H9 (cell line): ENCODE measurements at regions not wholly inside any gene's neighbourhood (a gene's known extent, or its start where the extent isn't known, plus 50 kb on each side); places are given as distances from the start of the nearest gene placed in this dataset.

Experiments
- DNase-seq: peaks from one replicate; pipeline ENCODE4 v3.0.0-alpha.2; 2017
- H2AFZ ChIP-seq: one replicate; pipeline ENCODE4 v1.6.1; 2013; ENCODE audit warnings: mild to moderate bottlenecking, low read length, control low read depth, moderate library complexity
- H2AK5ac ChIP-seq: 2 replicates; pipeline ENCODE4 v1.6.1; 2013; ENCODE audit warnings: low read length, control low read depth, mixed read lengths; ENCODE audit not compliant: insufficient read length
- H2BK120ac ChIP-seq: one replicate; pipeline ENCODE4 v1.6.1; 2013; ENCODE audit warnings: low read depth, mild to moderate bottlenecking, low read length, control low read depth, inconsistent platforms; ENCODE audit not compliant: poor library complexity, severe bottlenecking
- H2BK12ac ChIP-seq: 2 replicates; pipeline ENCODE4 v1.6.1; 2013; ENCODE audit warnings: low read length, control low read depth, mixed read lengths, low read depth; ENCODE audit not compliant: insufficient read length
- H2BK15ac ChIP-seq: 2 replicates; pipeline ENCODE4 v1.6.1; 2013; ENCODE audit warnings: low read depth, low read length, control low read depth
- H2BK20ac ChIP-seq: one replicate; pipeline ENCODE4 v1.6.1; 2013; ENCODE audit warnings: low read depth, mild to moderate bottlenecking, low read length, control low read depth, inconsistent platforms; ENCODE audit not compliant: poor library complexity, severe bottlenecking
- H2BK5ac ChIP-seq: 2 replicates; pipeline ENCODE4 v1.6.1; 2013; ENCODE audit warnings: low read length, control low read depth, mixed read lengths; ENCODE audit not compliant: insufficient read length
- H3K14ac ChIP-seq: 2 replicates; pipeline ENCODE4 v1.6.1; 2013; ENCODE audit warnings: low read length, control low read depth; ENCODE audit not compliant: insufficient read depth
- H3K18ac ChIP-seq: 2 replicates; pipeline ENCODE4 v1.6.1; 2013; ENCODE audit warnings: low read depth, mild to moderate bottlenecking, mixed read lengths, low read length, control low read depth; ENCODE audit not compliant: insufficient read length
- H3K23ac ChIP-seq: 2 replicates; pipeline ENCODE4 v1.6.1; 2013; ENCODE audit warnings: low read length, control low read depth, mixed read lengths, low read depth; ENCODE audit not compliant: insufficient read length
- H3K23me2 ChIP-seq: 2 replicates; pipeline ENCODE4 v1.6.1; 2013; ENCODE audit warnings: low read depth, mild to moderate bottlenecking, mixed read lengths, low read length, control low read depth; ENCODE audit not compliant: insufficient read length, poor library complexity, severe bottlenecking
- H3K27ac ChIP-seq: 2 replicates; pipeline ENCODE4 v1.5.1; 2013; ENCODE audit warnings: low read length, control low read depth, mixed read lengths, low read depth; ENCODE audit not compliant: insufficient read length
- H3K27me3 ChIP-seq: 2 replicates; pipeline ENCODE4 v1.6.1; 2013; ENCODE audit warnings: low read length, control low read depth, inconsistent platforms; ENCODE audit not compliant: insufficient read depth
- H3K4ac ChIP-seq: 2 replicates; pipeline ENCODE4 v1.6.1; 2013; ENCODE audit warnings: low read depth, mild to moderate bottlenecking, control low read depth, inconsistent platforms, low read length, moderate library complexity
- H3K4me1 ChIP-seq: 2 replicates; pipeline ENCODE4 v1.6.1; 2013; ENCODE audit warnings: low read length, control low read depth, inconsistent platforms; ENCODE audit not compliant: insufficient read depth
- H3K4me2 ChIP-seq: 2 replicates; pipeline ENCODE4 v1.6.1; 2013; ENCODE audit warnings: low read length, control low read depth, mixed read lengths; ENCODE audit not compliant: insufficient read length, insufficient read depth
- H3K56ac ChIP-seq: 2 replicates; pipeline ENCODE4 v1.6.1; 2013; ENCODE audit warnings: low read depth, mild to moderate bottlenecking, mixed read lengths, low read length, control low read depth; ENCODE audit not compliant: insufficient read length
- H3K79me1 ChIP-seq: 2 replicates; pipeline ENCODE4 v1.6.1; 2013; ENCODE audit warnings: low read depth, mild to moderate bottlenecking, moderate library complexity, low read length, control low read depth, inconsistent platforms; ENCODE audit not compliant: insufficient read depth, poor library complexity, severe bottlenecking
- H3K79me2 ChIP-seq: 2 replicates; pipeline ENCODE4 v1.6.1; 2013; ENCODE audit warnings: low read length, control low read depth, inconsistent platforms; ENCODE audit not compliant: insufficient read depth
- H3K9ac ChIP-seq: 2 replicates; pipeline ENCODE4 v1.6.1; 2013; ENCODE audit warnings: low read length, control low read depth, mixed read lengths; ENCODE audit not compliant: insufficient read length; ENCODE audit errors: extremely low read depth
- H3K9me3 ChIP-seq: one replicate; pipeline ENCODE4 v1.6.1; 2013; ENCODE audit warnings: low read depth, low read length, inconsistent platforms; ENCODE audit not compliant: control insufficient read depth
- H3T11ph ChIP-seq: one replicate; pipeline ENCODE4 v1.6.1; 2013; ENCODE audit warnings: mild to moderate bottlenecking, low read length, control low read depth, inconsistent platforms
- H4K20me1 ChIP-seq: one replicate; pipeline ENCODE4 v1.6.1; 2013; ENCODE audit not compliant: control insufficient read depth, insufficient read length, insufficient read depth
- H4K5ac ChIP-seq: 2 replicates; pipeline ENCODE4 v1.6.1; 2013; ENCODE audit warnings: low read depth, mild to moderate bottlenecking, mixed read lengths, low read length, control low read depth; ENCODE audit not compliant: insufficient read length
- H4K8ac ChIP-seq: replicated peaks from 2 replicates; pipeline ENCODE4 v1.6.1; 2013; ENCODE audit warnings: low read length, control low read depth, mixed read lengths, low read depth; ENCODE audit not compliant: insufficient read length
- H4K91ac ChIP-seq: 2 replicates; pipeline ENCODE4 v1.6.1; 2013; ENCODE audit warnings: low read depth, mild to moderate bottlenecking, moderate library complexity, mixed read lengths, low read length, control low read depth; ENCODE audit not compliant: insufficient read length
- H3K27ac Mint-ChIP-seq, 3 experiments: 2 replicates in 2 of 3; 3 replicates in 1 of 3; pipeline ENCODE4 v1.8.0; 2020 to 2021; ENCODE audit warnings: mixed read lengths in 3 of 3, mild to moderate bottlenecking in 1 of 3, moderate library complexity in 1 of 3
- H3K27me3 Mint-ChIP-seq: 2 replicates; pipeline ENCODE4 v1.8.0; 2021; ENCODE audit warnings: low read depth, mild to moderate bottlenecking, moderate library complexity, mixed read lengths
- H3K36me3 Mint-ChIP-seq, 3 experiments: 2 replicates in 2 of 3; 3 replicates in 1 of 3; pipeline ENCODE4 v1.8.0; 2020 to 2021; ENCODE audit warnings: low read depth in 3 of 3, mixed read lengths in 3 of 3; ENCODE audit not compliant: insufficient read depth in 1 of 3
- H3K4me1 Mint-ChIP-seq, 2 experiments: 2 replicates each; pipeline ENCODE4 v1.8.0; 2020; ENCODE audit warnings: mixed read lengths in 2 of 2
- H3K4me3 Mint-ChIP-seq, 2 experiments: 2 replicates in 1 of 2; 3 replicates in 1 of 2; pipeline ENCODE4 v1.8.0; 2020 to 2021; ENCODE audit warnings: mild to moderate bottlenecking in 2 of 2, mixed read lengths in 2 of 2, moderate library complexity in 1 of 2
- H3K9me3 Mint-ChIP-seq, 2 experiments: 2 replicates in 1 of 2; 3 replicates in 1 of 2; pipeline ENCODE4 v1.8.0; 2020; ENCODE audit warnings: mild to moderate bottlenecking in 2 of 2, mixed read lengths in 2 of 2, moderate library complexity in 1 of 2
- CTCF ChIP-seq: fragments of 200-600 bp; sonication (generic); conservative IDR thresholded peaks from 3 replicates; pipeline ENCODE4 v1.8.0; 2021; ENCODE audit warnings: antibody characterized with exemption, mild to moderate bottlenecking
- WGBS: extraction: QIAGEN DNeasy Blood & Tissue Kit; methylation state at CpG from one replicate; pipeline ENCODE4 v1.1.7; 2013; ENCODE audit warnings: missing lambda C conversion rate, low lambda C conversion rate, mixed read lengths; ENCODE audit not compliant: insufficient read length; ENCODE audit errors: extremely low coverage; 5-methylcytosine and 5-hydroxymethylcytosine counted together

- Histone ChIP-seq H3K4me2 (no peak overlapping the region), H3K23me2 (no peaks in the 10 kb centered on the region), H3K4me1 (no peaks in the 10 kb centered on the region), H3K56ac (no peak overlapping the region), H3K14ac (no peak overlapping the region), H3K9ac (no peak overlapping the region), H3K79me2 (no peaks in the 10 kb centered on the region), H3K9me3 (no peaks in the 10 kb centered on the region), H4K20me1 (no peaks in the 10 kb centered on the region), H2BK5ac (no peak overlapping the region), H2AFZ (no peak overlapping the region), H2AK5ac (no peak overlapping the region), H3K27me3 (no peaks in the 10 kb centered on the region), H4K5ac (no peak overlapping the region), H3K18ac (no peak overlapping the region), H3K79me1 (no peaks in the 10 kb centered on the region), H2BK15ac (no peak overlapping the region), H3K27ac (no peak overlapping the region), H3K23ac (no peak overlapping the region), H2BK120ac (no peak overlapping the region), H4K91ac (no peak overlapping the region), H4K8ac (no peak overlapping the region), H2BK20ac (no peak overlapping the region), H3T11ph (no peak overlapping the region), H2BK12ac (no peak overlapping the region), H3K4ac (no peak overlapping the region)
- Mint-ChIP-seq H3K4me3 (no peak overlapping the region), H3K27me3 (peaks cover 13% of the 10 kb centered on the region), H3K9me3 (no peaks in the 10 kb centered on the region; a peak in 1 of 5 replicates), H3K27ac (no peak overlapping the region), H3K36me3 (no peaks in the 10 kb centered on the region), H3K4me1 (peaks cover 14 to 17% of the 10 kb centered on the region in 2 experiments)
- no peak for DNase-seq
- no CpG with 5 or more reads among the region's 3 CpGs for WGBS
- no peak for TF ChIP-seq CTCF
Observed at GRCh38 chr1:30248774-30249173, 474.6 kb downstream of the MATN1 start.
